H1 (cell line): ENCODE measurements at regions not wholly inside any gene's neighbourhood (a gene's known extent, or its start where the extent isn't known, plus 50 kb on each side); places are given as distances from the start of the nearest gene placed in this dataset.
A peak's percentile ranks its signal among the peaks of the same experiment; 100 is the strongest.

Source experiments
- CTCF ChIA-PET: fragments of 300-600 bp; sonication (Branson Sonifier 250); formaldehyde crosslinking; loops from one replicate; lab custom pipeline; 2021; ENCODE audit not compliant: partially characterized antibody; lab: Charles Lee
- POLR2A ChIA-PET: fragments of 300-600 bp; sonication (Branson Sonifier 250); formaldehyde crosslinking; loops from one replicate; lab custom pipeline; 2021; ENCODE audit warnings: inconsistent platforms; ENCODE audit not compliant: partially characterized antibody; lab: Charles Lee
- DNase-seq, 2 experiments: peaks; one replicate each; pipeline versions ENCODE4 v3.0.0 to v3.0.0-alpha.2; 2010 to 2022; ENCODE audit warnings: low spot score in 2 of 2, low read depth in 1 of 2, mixed read lengths in 1 of 2
- FAIRE-seq: peaks from 2 replicates; lab custom pipeline; 2011; peaks lifted over from hg19 to GRCh38; lab: Jason Lieb, UNC
- H2AFZ ChIP-seq: 2 replicates; pipeline ENCODE4 v1.8.1; 2012; ENCODE audit warnings: low read length, inconsistent platforms
- H2AK5ac ChIP-seq: 2 replicates; pipeline ENCODE4 v1.6.1; 2013; ENCODE audit warnings: low read depth, low read length
- H2BK120ac ChIP-seq: replicated peaks from 2 replicates; pipeline ENCODE3; 2013; ENCODE audit warnings: low read depth, low read length, inconsistent platforms
- H2BK12ac ChIP-seq: 2 replicates; pipeline ENCODE4 v1.6.1; 2013; ENCODE audit warnings: low read depth, low read length
- H2BK15ac ChIP-seq: 2 replicates; pipeline ENCODE4 v1.6.1; 2013; ENCODE audit warnings: low read length
- H2BK20ac ChIP-seq: 2 replicates; pipeline ENCODE4 v1.6.1; 2013; ENCODE audit warnings: low read length
- H2BK5ac ChIP-seq: 2 replicates; pipeline ENCODE4 v1.6.1; 2013; ENCODE audit warnings: low read depth, low read length
- H3K14ac ChIP-seq: 2 replicates; pipeline ENCODE4 v1.6.1; 2013; ENCODE audit warnings: inconsistent platforms; ENCODE audit not compliant: insufficient read length
- H3K18ac ChIP-seq: 2 replicates; pipeline ENCODE4 v1.6.1; 2013; ENCODE audit warnings: low read length; ENCODE audit errors: extremely low read depth
- H3K23ac ChIP-seq: 2 replicates; pipeline ENCODE4 v1.6.1; 2013; ENCODE audit warnings: inconsistent platforms; ENCODE audit not compliant: insufficient read length
- H3K23me2 ChIP-seq: 2 replicates; pipeline ENCODE4 v1.6.1; 2013; ENCODE audit warnings: low read depth, low read length
- H3K27ac ChIP-seq: 2 replicates; pipeline ENCODE4 v1.6.1; 2011; ENCODE audit warnings: low read depth, low read length, inconsistent platforms
- H3K27me3 ChIP-seq, 4 experiments: replicated peaks in 1 of 4; 1 replicate in 1 of 4; 2 replicates in 3 of 4; pipeline versions ENCODE4 v1.6.1 to v1.8.1; 2011 to 2013; ENCODE audit warnings: low read length in 3 of 4, mild to moderate bottlenecking in 3 of 4, inconsistent platforms in 2 of 4, mixed read lengths in 2 of 4, moderate library complexity in 1 of 4; ENCODE audit not compliant: control insufficient read depth in 3 of 4, insufficient read depth in 3 of 4; ENCODE audit errors: extremely low read depth in 1 of 4
- H3K36me3 ChIP-seq, 4 experiments: 2 replicates each; pipeline versions ENCODE4 v1.6.1 to v1.8.1; 2011 to 2013; ENCODE audit warnings: mild to moderate bottlenecking in 4 of 4, low read length in 3 of 4, moderate library complexity in 2 of 4, control low read depth in 1 of 4, inconsistent platforms in 1 of 4; ENCODE audit not compliant: insufficient read depth in 4 of 4, control insufficient read depth in 2 of 4
- H3K4ac ChIP-seq: replicated peaks from 2 replicates; pipeline ENCODE3; 2013; ENCODE audit warnings: low read length, low read depth, mixed read lengths, inconsistent platforms; ENCODE audit not compliant: insufficient read length
- H3K4me1 ChIP-seq, 4 experiments: replicated peaks in 1 of 4; 1 replicate in 1 of 4; 2 replicates in 3 of 4; pipeline versions ENCODE4 v1.6.1 to v1.8.1; 2011 to 2013; ENCODE audit warnings: low read length in 3 of 4, inconsistent platforms in 2 of 4, mixed read lengths in 1 of 4; ENCODE audit not compliant: insufficient read depth in 4 of 4, control insufficient read depth in 3 of 4
- H3K4me2 ChIP-seq, 2 experiments: 2 replicates each; pipeline versions ENCODE4 v1.6.1 to v1.8.1; 2011 to 2013; ENCODE audit warnings: low read depth in 2 of 2, low read length in 2 of 2, control low read depth in 1 of 2, inconsistent platforms in 1 of 2, mild to moderate bottlenecking in 1 of 2; ENCODE audit not compliant: insufficient read depth in 1 of 2
- H3K4me3 ChIP-seq, 4 experiments: fragments of 200-600, 300-600 bp in 1 of 4; sonication (generic), shearing (Covaris generic), sonication (Bioruptor Twin) in 1 of 4; 2 replicates each; pipeline versions ENCODE4 v1.5.1 to v1.8.1; 2011 to 2016; ENCODE audit warnings: low read length in 4 of 4, low read depth in 3 of 4, control low read depth in 2 of 4, inconsistent platforms in 2 of 4, mild to moderate bottlenecking in 2 of 4, mixed read lengths in 1 of 4, moderate library complexity in 1 of 4; ENCODE audit not compliant: insufficient read depth in 2 of 4; ENCODE audit errors: extremely low read depth in 1 of 4
- H3K56ac ChIP-seq: replicated peaks from 2 replicates; pipeline ENCODE3; 2013; ENCODE audit warnings: low read depth, mild to moderate bottlenecking, mixed read lengths, low read length, inconsistent platforms; ENCODE audit not compliant: insufficient read length
- H3K79me1 ChIP-seq: 2 replicates; pipeline ENCODE4 v1.6.1; 2013; ENCODE audit warnings: low read depth, low read length, control low read depth
- H3K79me2 ChIP-seq, 2 experiments: 2 replicates each; pipeline versions ENCODE4 v1.6.1 to v1.8.1; 2012 to 2013; ENCODE audit warnings: low read length in 2 of 2, mild to moderate bottlenecking in 2 of 2, inconsistent platforms in 1 of 2; ENCODE audit not compliant: insufficient read depth in 2 of 2, control insufficient read depth in 1 of 2
- H3K9ac ChIP-seq, 4 experiments: replicated peaks in 1 of 4; 1 replicate in 1 of 4; 2 replicates in 3 of 4; pipeline versions ENCODE4 v1.6.1 to v1.8.1; 2011 to 2013; ENCODE audit warnings: low read depth in 3 of 4, low read length in 3 of 4, control low read depth in 2 of 4, mild to moderate bottlenecking in 2 of 4, moderate library complexity in 2 of 4, inconsistent platforms in 1 of 4; ENCODE audit errors: extremely low read depth in 1 of 4
- H3K9me3 ChIP-seq, 2 experiments: 2 replicates each; pipeline versions ENCODE4 v1.6.1 to v1.8.1; 2012 to 2013; ENCODE audit warnings: mild to moderate bottlenecking in 2 of 2, moderate library complexity in 2 of 2, control low read depth in 1 of 2, inconsistent platforms in 1 of 2, low read depth in 1 of 2, low read length in 1 of 2, mixed read lengths in 1 of 2; ENCODE audit not compliant: insufficient read depth in 2 of 2
- H4K20me1 ChIP-seq, 2 experiments: replicated peaks in 1 of 2; 2 replicates each; pipeline versions ENCODE3 to v1.8.1; 2011 to 2013; ENCODE audit warnings: inconsistent platforms in 2 of 2, low read length in 2 of 2, mild to moderate bottlenecking in 1 of 2; ENCODE audit not compliant: insufficient read depth in 2 of 2, control insufficient read depth in 1 of 2
- H4K5ac ChIP-seq: 2 replicates; pipeline ENCODE4 v1.6.1; 2013; ENCODE audit warnings: low read length, low read depth, mixed read lengths, inconsistent platforms; ENCODE audit not compliant: insufficient read length
- H4K8ac ChIP-seq: 2 replicates; pipeline ENCODE4 v1.8.0; 2013; ENCODE audit warnings: mild to moderate bottlenecking, moderate library complexity, low read length, inconsistent platforms; ENCODE audit not compliant: insufficient read depth; ENCODE audit errors: extremely low read depth
- H4K91ac ChIP-seq: replicated peaks from 2 replicates; pipeline ENCODE3; 2013; ENCODE audit warnings: low read length, mixed read lengths, inconsistent platforms; ENCODE audit not compliant: insufficient read length
- BRCA1 ChIP-seq: IDR thresholded peaks from 2 replicates; pipeline ENCODE4 v1.6.1; 2012; ENCODE audit warnings: low read depth, low read length, improper control_type of control experiment
- CEBPB ChIP-seq: IDR thresholded peaks from 2 replicates; pipeline ENCODE4 v1.6.1; 2012; ENCODE audit warnings: low read depth, low read length
- CTBP2 ChIP-seq: IDR thresholded peaks from 2 replicates; pipeline ENCODE4 v1.7.0; 2011; ENCODE audit warnings: borderline replicate concordance, mild to moderate bottlenecking, moderate library complexity, mixed read lengths, low read length; ENCODE audit not compliant: insufficient read depth, insufficient read length
- EP300 ChIP-seq, 2 experiments: IDR thresholded peaks; 1 replicate in 1 of 2; 2 replicates in 1 of 2; pipeline ENCODE4 v1.6.1; 2011 to 2012; ENCODE audit warnings: low read depth in 2 of 2, low read length in 2 of 2, mild to moderate bottlenecking in 2 of 2, borderline replicate concordance in 1 of 2, inconsistent platforms in 1 of 2, moderate library complexity in 1 of 2
- EZH2 ChIP-seq: fragments of 200-600 bp; sonication (generic); IDR thresholded peaks from 2 replicates; pipeline ENCODE4 v1.7.1; 2012; ENCODE audit warnings: low read depth, mild to moderate bottlenecking, moderate library complexity, low read length, inconsistent platforms; ENCODE audit not compliant: severe bottlenecking
- GABPA ChIP-seq: IDR thresholded peaks from 2 replicates; pipeline ENCODE4 v1.6.1; 2011; ENCODE audit warnings: mild to moderate bottlenecking, low read length, moderate library complexity, borderline replicate concordance; ENCODE audit not compliant: insufficient read depth
- HDAC2 ChIP-seq, 2 experiments: fragments of 300-600 bp in 1 of 2; sonication (generic) in 1 of 2; IDR thresholded peaks; 2 replicates each; pipeline ENCODE4 v1.6.1; 2011 to 2012; ENCODE audit warnings: low read depth in 2 of 2, low read length in 2 of 2, mild to moderate bottlenecking in 2 of 2, moderate library complexity in 2 of 2, borderline replicate concordance in 1 of 2, inconsistent platforms in 1 of 2
- KDM1A ChIP-seq: fragments of 200-600, 300-600 bp; sonication (generic); IDR thresholded peaks from 2 replicates; pipeline ENCODE4 v1.7.1; 2016; ENCODE audit warnings: mild to moderate bottlenecking, low read length, borderline replicate concordance
- ZNF274 ChIP-seq: IDR thresholded peaks from 2 replicates; pipeline ENCODE4 v1.7.0; 2012; ENCODE audit warnings: low read length, borderline replicate concordance; ENCODE audit errors: extremely low read depth
- TF ChIP-seq, protein P1 (sequence below): IDR thresholded peaks from 2 replicates; pipeline ENCODE4 v1.6.1; 2012; ENCODE audit warnings: inconsistent platforms
- TF ChIP-seq, protein P2 (sequence below), 3 experiments: IDR thresholded peaks; 1 replicate in 2 of 3; 2 replicates in 1 of 3; pipeline versions ENCODE4 v1.5.1 to v1.6.1; 2011; ENCODE audit warnings: low read length in 3 of 3, mild to moderate bottlenecking in 3 of 3, inconsistent platforms in 2 of 3, low read depth in 1 of 3, moderate library complexity in 1 of 3; ENCODE audit not compliant: insufficient read depth in 1 of 3; ENCODE audit errors: control extremely low read depth in 1 of 3

DNA sequence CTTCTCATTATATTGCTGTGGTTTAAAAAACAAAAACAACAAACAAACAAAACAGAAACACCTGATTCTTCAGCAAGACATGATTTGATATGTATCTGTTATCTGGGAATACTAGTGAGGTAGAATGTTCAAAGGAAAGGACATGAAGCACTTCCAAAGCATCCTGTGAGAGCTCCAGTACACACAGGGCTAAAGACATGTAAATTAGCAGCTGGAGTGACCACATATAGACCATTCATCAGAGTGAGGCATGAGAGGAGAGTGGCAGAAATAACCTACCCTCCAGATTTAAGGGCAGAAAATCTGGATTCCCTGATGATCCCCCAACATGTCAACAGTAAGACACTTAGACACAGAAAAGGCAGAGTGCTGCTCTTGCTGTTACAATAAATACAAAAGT, 260.5 kb upstream of the CHRM3 start:
- H4K91ac ChIP-seq = no peak overlapping the region
- no peaks in the 10 kb centered on the region for H3K79me1 ChIP-seq
- FAIRE-seq (peak; percentile 42), DNase-seq (no peak)
- no peak overlapping the region for H2AK5ac ChIP-seq
- no peaks in the 10 kb centered on the region for H3K36me3 ChIP-seq
- no peaks in the 10 kb centered on the region for H3K9me3 ChIP-seq
- H3K9ac ChIP-seq = no peak overlapping the region
- no peak overlapping the region for H4K5ac ChIP-seq
- no peak overlapping the region for H3K56ac ChIP-seq
- peaks cover 3 to 10% (median 6%) of the 10 kb centered on the region in 4 experiments; a peak in 5 of 7 replicates for H3K4me1 ChIP-seq
- H3K23me2 ChIP-seq = no peaks in the 10 kb centered on the region
- CTCF ChIA-PET = interaction anchor here (0.6 to 1.1 kb wide), 7 partner anchors 8 to 827 kb away, joined by 3 to 4 read pairs (median 3); no protein-coding TSS in a partner anchor
- H3K27me3 ChIP-seq = no peaks in the 10 kb centered on the region
- peak overlapping the region; percentile 86 for H2BK120ac ChIP-seq
- H3K18ac ChIP-seq = no peak overlapping the region
- peak overlapping the region; percentile 28; the same call in 1 of the 2 replicates for H2BK5ac ChIP-seq
- H2BK20ac ChIP-seq = peak overlapping the region; percentile 29; the same call in 1 of the 2 replicates
- H3K4me3 ChIP-seq = peak overlapping the region in 1 of 4 experiments; percentile 9; a peak in 1 of 8 replicates
- no peak overlapping the region for H2BK15ac ChIP-seq
- no peak overlapping the region for H2BK12ac ChIP-seq
- H4K20me1 ChIP-seq = no peaks in the 10 kb centered on the region
- POLR2A ChIA-PET = interaction anchor here (0.6 to 1.8 kb wide), 2 partner anchors 9 to 10 kb away, joined by 3 to 4 read pairs; no protein-coding TSS in a partner anchor
- H3K4ac ChIP-seq = no peak overlapping the region
- H4K8ac ChIP-seq = no peak overlapping the region
- H3K14ac ChIP-seq = no peak overlapping the region
- H3K4me2 ChIP-seq = peak overlapping the region; percentile 9 to 20; a peak in 2 of 4 replicates
- H3K27ac ChIP-seq = no peak overlapping the region
- no peak overlapping the region for H2AFZ ChIP-seq
- no peak overlapping the region for H3K23ac ChIP-seq
- H3K79me2 ChIP-seq = no peaks in the 10 kb centered on the region
- TF ChIP-seq EP300 (IDR thresholded peaks at IDR 0.05; ENCODE audit: borderline replicate concordance in 1 of 2, low read depth in 2 of 2, low read length in 2 of 2) (no peak), EZH2 (no peak), CTBP2 (no peak), CEBPB (no peak), ZNF274 (no peak), GABPA (no peak), HDAC2 (IDR thresholded peaks at IDR 0.05; ENCODE audit: borderline replicate concordance in 1 of 2, low read depth in 2 of 2, low read length in 2 of 2) (no peak), BRCA1 (no peak), KDM1A (no peak)
- TF ChIP-seq, protein P1, sequence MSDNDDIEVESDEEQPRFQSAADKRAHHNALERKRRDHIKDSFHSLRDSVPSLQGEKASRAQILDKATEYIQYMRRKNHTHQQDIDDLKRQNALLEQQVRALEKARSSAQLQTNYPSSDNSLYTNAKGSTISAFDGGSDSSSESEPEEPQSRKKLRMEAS = no peak
- TF ChIP-seq, protein P2, sequence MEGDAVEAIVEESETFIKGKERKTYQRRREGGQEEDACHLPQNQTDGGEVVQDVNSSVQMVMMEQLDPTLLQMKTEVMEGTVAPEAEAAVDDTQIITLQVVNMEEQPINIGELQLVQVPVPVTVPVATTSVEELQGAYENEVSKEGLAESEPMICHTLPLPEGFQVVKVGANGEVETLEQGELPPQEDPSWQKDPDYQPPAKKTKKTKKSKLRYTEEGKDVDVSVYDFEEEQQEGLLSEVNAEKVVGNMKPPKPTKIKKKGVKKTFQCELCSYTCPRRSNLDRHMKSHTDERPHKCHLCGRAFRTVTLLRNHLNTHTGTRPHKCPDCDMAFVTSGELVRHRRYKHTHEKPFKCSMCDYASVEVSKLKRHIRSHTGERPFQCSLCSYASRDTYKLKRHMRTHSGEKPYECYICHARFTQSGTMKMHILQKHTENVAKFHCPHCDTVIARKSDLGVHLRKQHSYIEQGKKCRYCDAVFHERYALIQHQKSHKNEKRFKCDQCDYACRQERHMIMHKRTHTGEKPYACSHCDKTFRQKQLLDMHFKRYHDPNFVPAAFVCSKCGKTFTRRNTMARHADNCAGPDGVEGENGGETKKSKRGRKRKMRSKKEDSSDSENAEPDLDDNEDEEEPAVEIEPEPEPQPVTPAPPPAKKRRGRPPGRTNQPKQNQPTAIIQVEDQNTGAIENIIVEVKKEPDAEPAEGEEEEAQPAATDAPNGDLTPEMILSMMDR (IDR thresholded peaks at IDR 0.05; ENCODE audit: control extremely low read depth in 1 of 3, insufficient read depth in 1 of 3, low read depth in 1 of 3, low read length in 3 of 3) = no peak
